Natural killer cell treated with Interleukin-12 subunit alpha and Interleukin-12 subunit beta and Interleukin-15 and Interleukin-18, amount 100 ng/mL, for 72 hours (primary cell): ENCODE measurements at regions not wholly inside any gene's neighbourhood (a gene's known extent, or its start where the extent isn't known, plus 50 kb on each side); places are given as distances from the start of the nearest gene placed in this dataset.

Experiments
- ATAC-seq, 2 donors: fragments of 150-1000 bp; cut with Tn5 transposase in 1 of 2; sonication (Bioruptor Pico), chemical (Tn5 transposase) in 1 of 2; 2 replicates each; pipeline ENCODE4 v1.10.0; 2021
- DNase-seq: peaks from one replicate; pipeline ENCODE4 v3.0.0; 2022; ENCODE audit warnings: low spot score
- H3K27ac Mint-ChIP-seq, 2 donors: 1 replicate in 1 of 2; 2 replicates in 1 of 2; pipeline ENCODE4 v1.8.0; 2022; ENCODE audit warnings: mixed read lengths in 2 of 2, mild to moderate bottlenecking in 1 of 2, moderate library complexity in 1 of 2
- H3K27me3 Mint-ChIP-seq, 2 donors: 1 replicate in 1 of 2; 2 replicates in 1 of 2; pipeline ENCODE4 v1.8.0; 2022; ENCODE audit warnings: mixed read lengths in 2 of 2
- H3K36me3 Mint-ChIP-seq: one replicate; pipeline ENCODE4 v1.8.0; 2022; ENCODE audit warnings: mixed read lengths
- H3K4me1 Mint-ChIP-seq, 2 donors: 1 replicate in 1 of 2; 2 replicates in 1 of 2; pipeline ENCODE4 v1.8.0; 2022; ENCODE audit warnings: low read depth in 2 of 2, mixed read lengths in 2 of 2, mild to moderate bottlenecking in 1 of 2
- H3K4me3 Mint-ChIP-seq: one replicate; pipeline ENCODE4 v1.8.0; 2022; ENCODE audit warnings: mixed read lengths
- H3K9me3 Mint-ChIP-seq: 2 replicates; pipeline ENCODE4 v1.8.0; 2022; ENCODE audit warnings: mixed read lengths

- ATAC-seq (no peak), DNase-seq (no peak)
- Mint-ChIP-seq H3K4me1 (peaks cover 0 to 2% of the 10 kb centered on the region in 2 donors), H3K27me3 (peaks cover 0 to 6% of the 10 kb centered on the region in 2 donors), H3K36me3 (no peaks in the 10 kb centered on the region), H3K4me3 (no peak overlapping the region), H3K9me3 (no peaks in the 10 kb centered on the region), H3K27ac (no peak overlapping the region)
These were observed 331.3 kb downstream of the EIPR1 start for GRCh38 chr2:3046170-3046865.

DNA sequence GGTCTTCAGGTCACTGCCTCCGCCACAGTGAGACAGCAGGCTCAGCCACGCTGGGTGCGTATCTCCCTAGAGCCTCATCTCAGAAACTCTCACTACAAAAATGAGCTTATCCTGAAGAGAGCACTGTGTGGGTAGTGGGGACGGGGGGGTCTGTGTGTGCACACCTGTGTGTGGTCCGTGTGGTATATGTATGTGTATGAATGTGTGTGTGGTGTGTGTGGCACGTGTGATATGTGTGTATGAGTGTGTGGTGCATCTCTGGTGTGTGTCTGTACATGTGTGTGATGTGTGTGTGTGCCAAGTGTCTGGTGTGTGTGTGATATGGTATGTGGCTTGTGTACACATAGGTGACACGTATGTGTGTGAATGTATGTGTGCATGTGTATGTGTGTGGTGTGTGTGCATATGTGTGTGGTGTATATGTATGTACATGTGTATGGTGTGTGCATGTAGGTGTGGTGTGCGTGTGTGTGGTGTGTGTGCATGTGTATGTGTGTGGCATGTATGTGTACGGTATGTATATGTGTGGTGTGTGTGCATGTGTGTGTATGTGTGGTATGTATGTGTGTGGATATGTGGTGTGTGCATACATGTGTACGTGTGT lies 332.2 kb downstream of the EIPR1 start:
- H3K36me3 Mint-ChIP-seq = no peaks in the 10 kb centered on the region
- H3K4me1 Mint-ChIP-seq = no peaks in the 10 kb centered on the region
- no peak overlapping the region for H3K27ac Mint-ChIP-seq
- H3K27me3 Mint-ChIP-seq = peaks cover 0 to 6% of the 10 kb centered on the region in 2 donors
- H3K4me3 Mint-ChIP-seq = no peak overlapping the region
- no peaks in the 10 kb centered on the region for H3K9me3 Mint-ChIP-seq
- peak in 1 of 2 donors; percentile 33 for ATAC-seq
- no peak for DNase-seq

DNA sequence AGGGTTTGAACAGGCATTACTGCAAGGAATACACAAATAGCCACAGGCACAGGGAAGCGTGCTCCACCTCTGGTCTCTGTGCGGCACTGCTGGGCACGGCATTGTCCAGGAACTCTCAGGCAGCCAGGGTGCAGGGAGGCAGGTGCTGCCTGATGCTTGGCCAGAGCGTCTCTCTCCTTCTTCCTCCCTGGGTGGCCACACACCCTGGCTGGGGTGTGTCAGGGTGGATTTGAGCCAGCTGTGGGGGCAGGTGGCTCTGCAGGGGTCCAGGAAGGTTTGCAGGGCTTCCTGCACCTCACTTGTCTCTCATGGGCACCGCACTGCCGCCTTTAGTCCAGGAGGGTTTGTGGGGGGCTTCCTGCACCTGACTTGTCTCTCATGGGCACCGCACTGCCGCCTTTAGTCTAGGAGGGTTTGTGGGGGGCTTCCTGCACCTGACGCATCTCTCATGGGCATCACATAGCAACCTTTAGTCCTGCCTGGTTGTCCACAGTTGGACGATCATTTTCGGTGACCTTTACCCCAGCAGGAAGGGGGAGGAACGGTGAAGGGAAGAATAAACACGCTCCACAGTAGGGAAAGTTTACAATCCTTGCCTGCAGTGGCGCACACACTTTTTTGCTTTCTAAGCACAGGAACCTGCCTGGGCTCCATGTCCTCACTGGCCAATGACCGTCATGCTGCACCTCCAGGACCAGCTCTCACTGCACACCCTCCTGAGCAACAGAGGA lies 332.9 kb downstream of the EIPR1 start:
- H3K9me3 Mint-ChIP-seq = no peaks in the 10 kb centered on the region
- H3K4me1 Mint-ChIP-seq = no peaks in the 10 kb centered on the region
- H3K27ac Mint-ChIP-seq = no peak overlapping the region
- DNase-seq (no peak), ATAC-seq (no peak)
- H3K36me3 Mint-ChIP-seq = no peaks in the 10 kb centered on the region
- peaks cover 0 to 6% of the 10 kb centered on the region in 2 donors for H3K27me3 Mint-ChIP-seq
- H3K4me3 Mint-ChIP-seq = no peak overlapping the region

DNA sequence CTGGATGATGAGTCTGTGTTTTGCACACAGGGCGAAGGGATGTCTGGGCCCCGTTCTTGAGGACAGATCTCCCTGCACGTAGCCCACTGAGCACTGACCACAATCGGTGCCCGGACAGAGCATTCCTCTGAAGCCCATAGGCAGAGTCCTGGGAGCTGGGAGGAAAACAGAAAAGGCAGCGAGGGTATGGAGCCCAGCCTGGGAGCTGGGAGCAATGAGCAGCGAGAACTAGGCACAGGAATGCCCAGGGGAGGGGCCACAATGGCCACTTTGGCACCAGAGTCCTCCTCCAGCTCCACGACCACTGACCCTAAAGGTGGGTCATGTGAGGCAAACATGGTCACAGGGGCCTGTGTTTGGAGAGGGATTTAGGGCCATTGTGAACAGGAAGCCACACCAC lies 333.9 kb downstream of the EIPR1 start:
- peaks cover 0 to 6% of the 10 kb centered on the region in 2 donors for H3K27me3 Mint-ChIP-seq
- no peaks in the 10 kb centered on the region for H3K36me3 Mint-ChIP-seq
- no peak overlapping the region for H3K4me3 Mint-ChIP-seq
- ATAC-seq (no peak), DNase-seq (no peak)
- H3K27ac Mint-ChIP-seq = no peak overlapping the region
- no peaks in the 10 kb centered on the region for H3K4me1 Mint-ChIP-seq
- no peaks in the 10 kb centered on the region for H3K9me3 Mint-ChIP-seq

GRCh38 chr2:3042601-3043585 lies 334.7 kb downstream of the EIPR1 start:
- no peaks in the 10 kb centered on the region for H3K36me3 Mint-ChIP-seq
- no peaks in the 10 kb centered on the region for H3K27me3 Mint-ChIP-seq
- ATAC-seq (peak in 1 of 2 donors; percentile 61), DNase-seq (no peak)
- no peak overlapping the region for H3K27ac Mint-ChIP-seq
- H3K9me3 Mint-ChIP-seq = no peaks in the 10 kb centered on the region
- no peak overlapping the region for H3K4me3 Mint-ChIP-seq
- H3K4me1 Mint-ChIP-seq = no peaks in the 10 kb centered on the region

DNA sequence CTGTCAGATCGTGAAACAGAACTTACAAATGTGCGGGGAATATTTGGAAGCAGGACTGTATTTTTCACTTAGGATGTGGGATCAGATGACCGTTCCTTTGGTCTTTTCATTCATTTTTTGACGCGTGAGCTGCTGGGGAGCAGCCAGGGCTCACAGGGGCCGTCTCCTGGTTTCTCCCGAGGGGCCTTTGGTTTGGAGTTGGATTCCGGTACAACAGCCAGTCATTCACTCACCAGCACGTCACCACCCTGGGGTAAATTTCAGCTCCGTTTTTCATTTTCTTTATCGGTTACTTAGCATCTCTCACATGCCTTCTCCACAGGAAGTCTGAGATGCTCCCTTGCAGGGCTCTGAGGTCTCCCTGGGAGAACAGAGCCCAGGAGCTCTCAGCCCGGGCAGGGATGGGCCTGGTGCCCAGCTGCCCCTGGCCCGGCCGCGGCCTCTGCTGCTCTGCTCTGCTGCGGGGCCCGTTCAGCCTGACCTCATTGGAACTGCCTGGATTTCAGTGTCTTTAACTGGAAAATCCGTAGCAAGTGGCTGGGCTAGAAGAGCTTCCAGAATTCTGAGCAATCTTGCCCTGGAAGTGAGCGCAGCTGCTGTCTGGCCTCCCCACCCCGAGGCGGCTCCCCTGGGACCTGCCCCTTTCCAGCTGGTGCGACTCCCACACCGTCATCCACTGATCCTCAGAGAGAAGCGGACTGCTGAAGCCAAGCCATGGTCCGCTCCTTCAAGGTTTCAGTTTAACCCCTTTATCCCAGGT lies 335.6 kb downstream of the EIPR1 start:
- H3K27ac Mint-ChIP-seq = no peak overlapping the region
- DNase-seq = no peak
- H3K27me3 Mint-ChIP-seq = no peaks in the 10 kb centered on the region
- no peak overlapping the region for H3K4me3 Mint-ChIP-seq
- H3K9me3 Mint-ChIP-seq = no peaks in the 10 kb centered on the region
- no peaks in the 10 kb centered on the region for H3K36me3 Mint-ChIP-seq
- no peaks in the 10 kb centered on the region for H3K4me1 Mint-ChIP-seq
- no peak for ATAC-seq

DNA sequence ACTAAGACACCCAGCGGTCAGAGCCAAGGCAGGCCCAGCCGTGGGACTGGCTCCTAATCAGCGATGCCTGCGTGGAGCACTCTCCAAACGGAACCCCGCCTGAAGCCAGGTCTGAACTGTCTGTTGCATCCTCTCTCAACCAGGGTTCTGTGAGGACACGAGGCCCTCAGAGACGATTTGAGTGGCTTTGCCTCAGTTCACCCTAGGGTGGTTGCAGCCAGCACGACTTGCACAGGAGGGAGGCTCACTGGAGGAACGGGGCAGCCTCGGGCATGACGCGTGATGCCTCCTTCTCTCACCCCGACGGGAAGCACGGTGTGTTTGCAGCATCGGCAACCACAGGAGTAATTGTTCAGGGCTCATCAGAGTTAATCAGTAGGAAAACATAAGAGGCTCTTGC lies 336.4 kb downstream of the EIPR1 start:
- Mint-ChIP-seq H3K36me3 (no peaks in the 10 kb centered on the region), H3K27me3 (no peaks in the 10 kb centered on the region), H3K4me3 (no peak overlapping the region), H3K9me3 (no peaks in the 10 kb centered on the region), H3K4me1 (no peaks in the 10 kb centered on the region), H3K27ac (no peak overlapping the region)
- ATAC-seq = no peak
- no peak for DNase-seq

DNA sequence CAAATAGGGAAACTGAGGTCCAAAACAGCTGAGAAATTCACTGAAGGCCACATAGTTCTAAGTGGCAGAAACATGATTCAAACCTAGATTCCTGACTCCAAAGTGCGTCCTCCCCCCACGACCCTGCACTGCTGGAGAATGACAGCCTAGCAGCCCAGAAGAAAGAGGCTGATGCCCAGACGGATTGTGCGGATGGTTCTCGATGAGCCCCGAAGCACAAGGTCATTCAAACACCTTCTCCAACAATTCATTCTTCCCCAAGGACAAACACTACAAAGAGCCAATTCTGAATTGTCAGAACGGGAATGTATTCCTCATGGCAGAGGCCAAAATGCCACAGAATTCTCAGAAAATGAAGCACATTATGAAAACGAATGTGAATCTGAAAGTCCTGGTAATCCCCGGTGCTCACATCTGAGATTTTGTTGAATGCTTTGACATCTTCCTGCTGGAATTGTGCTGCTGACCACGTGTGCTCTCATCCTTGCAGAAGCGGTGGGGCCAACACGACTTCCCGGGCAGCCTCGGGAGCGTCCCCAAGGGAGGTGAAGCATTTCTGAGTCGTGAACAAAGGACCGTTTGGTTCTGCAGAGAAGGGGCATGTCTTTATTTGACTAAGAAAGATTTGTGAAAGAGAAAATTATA lies 337.0 kb downstream of the EIPR1 start:
- Mint-ChIP-seq H3K4me1 (no peaks in the 10 kb centered on the region), H3K4me3 (no peak overlapping the region), H3K9me3 (no peaks in the 10 kb centered on the region), H3K36me3 (no peaks in the 10 kb centered on the region), H3K27ac (no peak overlapping the region), H3K27me3 (no peaks in the 10 kb centered on the region)
- DNase-seq = no peak
- ATAC-seq = no peak

GRCh38 chr2:3040066-3040428 lies 337.6 kb downstream of the EIPR1 start:
- H3K9me3 Mint-ChIP-seq = no peaks in the 10 kb centered on the region
- H3K27ac Mint-ChIP-seq = no peak overlapping the region
- H3K27me3 Mint-ChIP-seq = no peaks in the 10 kb centered on the region
- DNase-seq (no peak), ATAC-seq (no peak)
- H3K4me1 Mint-ChIP-seq = no peaks in the 10 kb centered on the region
- H3K4me3 Mint-ChIP-seq = no peak overlapping the region
- no peaks in the 10 kb centered on the region for H3K36me3 Mint-ChIP-seq

- Mint-ChIP-seq H3K4me1 (no peaks in the 10 kb centered on the region), H3K9me3 (no peaks in the 10 kb centered on the region), H3K27me3 (no peaks in the 10 kb centered on the region), H3K27ac (no peak overlapping the region), H3K36me3 (no peaks in the 10 kb centered on the region), H3K4me3 (no peak overlapping the region)
- ATAC-seq (no peak), DNase-seq (no peak)
These were observed 338.2 kb downstream of the EIPR1 start for GRCh38 chr2:3039188-3040065.

DNA sequence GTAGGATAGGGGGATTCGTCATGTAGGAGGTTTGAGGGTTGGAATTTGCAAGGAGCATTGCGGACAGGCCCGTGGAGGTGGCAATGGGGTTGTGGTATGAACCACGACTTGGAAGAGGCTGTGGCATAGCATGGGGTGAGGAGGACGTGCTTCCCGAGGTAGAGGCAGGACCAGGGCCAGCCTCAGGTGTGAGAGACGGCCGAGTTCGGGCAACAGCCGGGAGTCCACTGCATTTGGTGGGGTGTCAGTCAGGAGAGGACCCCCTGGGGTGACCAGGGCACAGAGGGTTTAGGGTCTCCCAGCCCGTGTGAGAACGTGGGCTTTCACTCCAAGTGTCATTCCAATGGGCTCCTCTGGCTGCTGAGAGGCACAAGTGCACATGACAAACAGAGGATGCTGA lies 339.0 kb downstream of the EIPR1 start:
- Mint-ChIP-seq H3K9me3 (no peaks in the 10 kb centered on the region), H3K27me3 (no peaks in the 10 kb centered on the region), H3K27ac (no peak overlapping the region), H3K4me3 (no peak overlapping the region), H3K36me3 (no peaks in the 10 kb centered on the region), H3K4me1 (no peaks in the 10 kb centered on the region)
- DNase-seq (no peak), ATAC-seq (no peak)
